AG09309 (cell line): ENCODE measurements at regions not wholly inside any gene's neighbourhood (a gene's known extent, or its start where the extent isn't known, plus 50 kb on each side); places are given as distances from the start of the nearest gene placed in this dataset.
"Not testable (repeated sequence)": the region's sequence is repeated elsewhere in the genome, so short reads cannot be mapped to it uniquely, and the experiment has no call there.

Source experiments
- DNase-seq: peaks from one replicate; pipeline ENCODE4 v3.0.0-alpha.2; 2010; ENCODE audit warnings: low read depth
- H3K4me3 ChIP-seq: 2 replicates; pipeline ENCODE4 v1.5.1; 2011; ENCODE audit warnings: mild to moderate bottlenecking, low read depth, low read length, moderate library complexity; ENCODE audit not compliant: control insufficient read depth
- TF ChIP-seq, protein P1 (sequence below): IDR thresholded peaks from 2 replicates; pipeline ENCODE4 v1.5.1; 2011; ENCODE audit warnings: mild to moderate bottlenecking, low read depth, low read length, inconsistent platforms; ENCODE audit not compliant: insufficient read depth, control insufficient read depth; ENCODE audit errors: missing control alignments

GRCh38 chr4:37555322-37555721 lies 130.9 kb downstream of the RELL1 start:
- no peak overlapping the region for H3K4me3 ChIP-seq
- TF ChIP-seq, protein P1, sequence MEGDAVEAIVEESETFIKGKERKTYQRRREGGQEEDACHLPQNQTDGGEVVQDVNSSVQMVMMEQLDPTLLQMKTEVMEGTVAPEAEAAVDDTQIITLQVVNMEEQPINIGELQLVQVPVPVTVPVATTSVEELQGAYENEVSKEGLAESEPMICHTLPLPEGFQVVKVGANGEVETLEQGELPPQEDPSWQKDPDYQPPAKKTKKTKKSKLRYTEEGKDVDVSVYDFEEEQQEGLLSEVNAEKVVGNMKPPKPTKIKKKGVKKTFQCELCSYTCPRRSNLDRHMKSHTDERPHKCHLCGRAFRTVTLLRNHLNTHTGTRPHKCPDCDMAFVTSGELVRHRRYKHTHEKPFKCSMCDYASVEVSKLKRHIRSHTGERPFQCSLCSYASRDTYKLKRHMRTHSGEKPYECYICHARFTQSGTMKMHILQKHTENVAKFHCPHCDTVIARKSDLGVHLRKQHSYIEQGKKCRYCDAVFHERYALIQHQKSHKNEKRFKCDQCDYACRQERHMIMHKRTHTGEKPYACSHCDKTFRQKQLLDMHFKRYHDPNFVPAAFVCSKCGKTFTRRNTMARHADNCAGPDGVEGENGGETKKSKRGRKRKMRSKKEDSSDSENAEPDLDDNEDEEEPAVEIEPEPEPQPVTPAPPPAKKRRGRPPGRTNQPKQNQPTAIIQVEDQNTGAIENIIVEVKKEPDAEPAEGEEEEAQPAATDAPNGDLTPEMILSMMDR: no peak
- DNase-seq: no peak

DNA sequence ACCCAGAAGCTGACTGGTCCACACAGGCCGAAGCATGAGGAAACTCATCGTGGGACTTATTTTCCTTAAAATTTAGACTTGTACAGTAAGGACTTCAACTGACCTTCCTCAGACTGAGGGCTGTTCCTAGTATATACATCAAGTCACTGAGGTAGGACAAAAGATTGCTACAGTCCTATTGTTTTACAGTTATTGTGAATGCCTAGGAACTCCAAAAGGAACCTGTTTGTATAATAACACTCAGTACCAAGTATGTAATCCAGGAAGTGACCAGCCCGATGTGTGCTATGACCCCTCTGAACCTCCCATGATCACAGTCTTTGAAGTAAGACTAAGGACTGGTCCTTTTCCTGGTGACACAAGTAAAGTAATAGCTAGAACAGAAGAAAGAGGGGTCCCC lies 136.3 kb downstream of the RELL1 start:
- H3K4me3 ChIP-seq, DNase-seq: not testable (repeated sequence)

- peak; percentile 34 for DNase-seq
Observed at GRCh38 chr4:37549041-37549440, 137.1 kb downstream of the RELL1 start.

DNA sequence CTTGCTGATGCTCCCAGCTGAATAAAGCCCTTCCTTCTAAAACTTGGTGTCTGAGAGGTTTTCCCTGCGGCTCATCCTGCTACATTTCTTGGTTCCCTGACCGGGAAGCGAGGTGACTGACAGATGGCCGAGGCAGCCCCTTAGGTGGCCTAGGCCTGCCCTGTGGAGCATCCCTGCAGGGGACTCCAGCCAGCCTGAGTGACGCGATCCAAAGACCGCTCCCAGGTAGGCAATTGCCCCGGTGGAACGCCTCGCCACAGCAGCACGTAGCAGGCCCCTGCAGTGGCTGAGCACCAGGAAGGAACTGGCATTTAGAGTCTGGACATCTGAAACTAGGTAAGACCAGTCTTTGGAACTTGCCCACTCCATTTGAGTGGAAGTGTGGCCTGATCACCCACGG lies 139.6 kb downstream of the RELL1 start:
- TF ChIP-seq, protein P1: no peak

More at GRCh38 chr4:37549041-37549440, 137.1 kb downstream of the RELL1 start:
- no peak overlapping the region for H3K4me3 ChIP-seq
- TF ChIP-seq, protein P1: no peak

GRCh38 chr4:37542706-37543105 lies 143.5 kb downstream of the RELL1 start:
- TF ChIP-seq, protein P1: no peak
- DNase-seq: no peak
- H3K4me3 ChIP-seq: no peak overlapping the region

More for the DNA sequence above, 139.6 kb downstream of the RELL1 start:
- DNase-seq: no peak
- no peak overlapping the region for H3K4me3 ChIP-seq

- no peak overlapping the region for H3K4me3 ChIP-seq
- no peak for DNase-seq
- TF ChIP-seq, protein P1: no peak
Observed at GRCh38 chr4:37541956-37542355, 144.2 kb downstream of the RELL1 start.

DNA sequence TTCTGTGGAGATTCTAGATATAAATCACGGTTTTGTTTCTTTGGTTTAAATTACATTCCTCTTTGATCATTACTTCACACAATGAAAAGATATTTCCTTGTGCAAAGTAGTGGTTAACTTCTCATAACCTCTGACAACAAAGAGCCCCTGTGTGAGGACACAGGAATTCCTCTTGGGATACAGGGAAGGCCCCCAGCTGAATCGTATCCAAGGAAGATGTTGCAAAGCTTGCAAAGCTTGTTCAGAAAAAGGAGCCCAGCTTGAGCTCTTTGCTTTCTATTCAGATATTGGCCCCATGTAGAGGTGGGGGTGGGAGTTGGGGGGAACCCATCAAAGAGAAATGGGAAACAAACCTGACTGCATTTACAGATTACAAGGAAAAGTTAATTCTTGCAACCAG lies 145.7 kb downstream of the RELL1 start:
- no peak overlapping the region for H3K4me3 ChIP-seq
- TF ChIP-seq, protein P1: no peak

GRCh38 chr4:37538931-37539330 lies 147.2 kb downstream of the RELL1 start:
- TF ChIP-seq, protein P1: no peak
- no peak overlapping the region for H3K4me3 ChIP-seq
- DNase-seq: no peak

More for the DNA sequence above, 145.7 kb downstream of the RELL1 start:
- no peak for DNase-seq
